GM19463 (cell line): ENCODE measurements at regions not wholly inside any gene's neighbourhood (a gene's known extent, or its start where the extent isn't known, plus 50 kb on each side); places are given as distances from the start of the nearest gene placed in this dataset.
"Not testable (repeated sequence)": the region's sequence is repeated elsewhere in the genome, so short reads cannot be mapped to it uniquely, and the experiment has no call there.

Experiments used
- ATAC-seq: cut with Tn5 transposase; IDR thresholded peaks from one replicate; pipeline ENCODE4 v1.9.1; 2021; ENCODE audit warnings: mild to moderate bottlenecking, moderate library complexity; ENCODE audit not compliant: unreplicated experiment

DNA sequence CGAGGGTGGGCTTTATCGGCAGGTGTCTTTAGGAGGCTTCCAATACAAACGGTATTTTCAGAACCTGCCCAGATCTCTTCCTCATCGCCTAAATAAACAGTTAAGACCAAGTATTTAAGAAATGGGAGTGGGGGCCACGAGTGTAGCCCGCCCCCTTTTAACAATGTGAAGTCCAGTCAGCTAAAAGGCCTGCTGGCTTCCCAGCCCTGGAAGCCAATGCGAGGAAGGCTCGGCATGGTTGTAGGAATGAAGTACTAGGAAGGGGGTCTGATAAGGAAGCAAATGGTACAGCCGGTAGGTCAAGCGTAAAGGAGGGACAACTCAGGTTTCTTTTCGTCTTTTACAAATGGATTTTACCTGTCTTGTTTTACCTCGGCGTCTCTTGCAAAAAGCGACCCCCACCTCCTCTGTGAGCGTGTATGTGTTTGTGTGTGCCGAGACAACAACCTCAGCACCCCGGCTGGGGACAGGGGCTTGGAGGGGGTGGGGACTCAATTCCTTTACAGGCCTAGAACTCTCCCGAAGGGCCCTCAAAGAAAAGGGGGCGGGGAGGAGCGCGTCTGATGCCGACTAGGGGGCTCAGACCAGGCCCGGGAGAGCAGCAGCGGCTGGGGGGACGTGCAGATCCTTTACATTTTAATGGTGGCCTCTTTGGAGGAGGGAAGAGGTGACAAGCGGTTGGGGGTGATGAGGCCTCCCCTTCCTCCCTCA is 147.6 kb downstream of the GPR85 start:
- ATAC-seq, result peak; percentile 4

DNA sequence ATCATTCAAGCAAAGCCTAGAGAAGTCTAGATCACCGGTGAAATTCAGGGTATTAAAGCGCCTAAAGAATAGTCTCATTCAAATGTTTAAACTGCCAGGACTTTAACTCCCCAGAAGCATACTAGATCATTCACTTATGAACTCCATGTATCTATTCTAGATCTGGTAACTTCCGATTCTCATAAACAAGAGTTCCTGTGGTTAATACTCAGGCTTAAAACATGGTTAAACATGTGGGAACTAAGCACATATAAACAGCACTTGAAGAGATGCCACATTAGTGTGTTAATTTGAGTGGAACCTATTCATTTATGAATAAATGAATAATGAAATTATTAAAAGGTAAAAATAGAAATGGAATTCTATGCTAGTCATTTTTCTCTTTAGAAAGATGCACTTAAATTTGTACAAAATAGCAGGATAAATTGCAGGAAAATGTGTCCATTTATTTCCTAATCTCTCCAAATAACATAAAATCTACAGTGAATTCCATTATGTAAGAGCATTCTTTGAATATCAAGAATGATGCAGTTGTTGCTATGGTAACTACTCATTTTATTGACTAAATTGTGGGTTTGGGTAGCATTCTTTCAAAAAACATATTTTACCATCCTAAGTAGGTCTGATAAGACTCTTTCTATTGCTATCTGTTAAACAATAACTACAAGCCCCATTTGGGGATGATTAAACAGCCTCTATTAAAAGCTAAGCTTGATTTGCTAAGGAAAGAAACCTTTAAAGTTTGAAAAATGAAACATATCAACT is 147.6 kb upstream of the TMEM168 start:
- ATAC-seq, result no peak

DNA sequence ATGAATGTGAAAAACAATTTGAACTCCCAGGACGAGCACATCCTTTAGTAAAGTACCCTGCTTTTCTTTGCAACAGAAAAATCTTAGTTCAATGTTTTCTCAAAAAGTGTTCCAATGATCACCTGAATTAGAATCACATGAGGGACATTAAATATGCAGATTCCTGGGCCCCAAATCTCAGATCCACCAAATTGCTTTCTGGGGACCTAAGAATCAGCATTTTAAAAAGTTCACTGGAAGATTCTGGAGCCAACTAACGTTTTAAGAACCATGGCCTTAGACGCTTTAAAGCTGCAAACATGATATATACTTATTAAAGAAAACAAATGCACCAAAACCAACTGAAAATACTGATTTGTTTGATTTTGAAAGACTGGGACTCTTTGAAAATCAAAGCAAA is 143.4 kb upstream of the TMEM168 start:
- ATAC-seq, result no peak

DNA sequence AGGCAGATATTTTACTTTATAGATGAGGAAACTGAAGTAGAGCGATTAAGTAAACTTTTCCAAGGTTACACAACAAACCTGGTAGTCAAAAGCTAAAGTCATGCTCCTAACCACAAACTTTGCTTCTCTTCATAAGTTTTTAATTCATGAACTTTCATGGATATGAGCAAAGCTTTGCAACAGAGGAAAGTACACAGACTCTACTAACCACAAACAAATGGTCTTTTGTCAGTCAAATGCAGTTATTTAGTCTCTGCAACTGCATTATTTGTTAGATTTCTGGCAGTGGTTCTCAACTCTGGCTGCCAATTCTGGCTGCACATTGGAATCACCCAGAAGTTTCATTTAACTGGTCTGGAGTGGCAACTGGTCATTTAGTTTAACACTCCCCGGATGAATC is 140.6 kb upstream of the TMEM168 start:
- no peak for ATAC-seq

DNA sequence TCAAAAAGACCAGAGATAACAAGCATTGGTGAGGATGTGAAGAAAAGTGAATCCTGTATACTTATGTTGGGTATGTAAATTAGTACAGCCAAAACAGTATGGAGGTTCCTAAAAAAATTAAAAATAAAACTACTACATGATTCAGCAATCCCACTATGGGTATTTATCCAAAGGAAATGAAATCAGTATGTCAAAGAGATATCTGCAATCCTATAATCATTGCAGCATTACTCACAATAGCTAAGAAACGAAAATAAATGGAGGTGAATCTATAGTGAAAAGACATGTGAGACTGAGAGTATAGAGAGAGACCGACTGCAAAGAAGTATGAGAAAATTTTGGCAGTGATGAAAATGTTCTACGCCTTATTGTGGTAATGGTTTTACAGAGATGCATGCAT is 139.2 kb upstream of the TMEM168 start:
- ATAC-seq, result no peak

DNA sequence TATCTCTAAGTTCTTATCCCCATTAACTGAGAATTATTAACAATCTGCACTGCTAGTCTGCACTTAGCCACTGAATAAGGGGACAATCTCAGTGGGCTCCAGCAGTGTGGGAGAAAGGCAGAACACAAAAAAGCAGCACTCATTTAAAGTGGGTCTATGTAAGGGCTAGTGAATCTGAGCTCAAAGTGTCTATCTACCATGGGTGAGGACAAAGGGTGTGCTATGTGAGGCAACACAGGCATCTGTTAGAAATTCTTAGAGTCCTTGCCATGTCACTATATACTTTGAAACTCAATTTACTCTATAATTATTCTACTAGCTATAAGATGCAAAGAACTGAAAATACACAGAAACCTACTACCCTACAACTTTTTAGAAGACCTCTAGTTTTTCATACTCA is 135.8 kb upstream of the TMEM168 start:
- no peak for ATAC-seq

DNA sequence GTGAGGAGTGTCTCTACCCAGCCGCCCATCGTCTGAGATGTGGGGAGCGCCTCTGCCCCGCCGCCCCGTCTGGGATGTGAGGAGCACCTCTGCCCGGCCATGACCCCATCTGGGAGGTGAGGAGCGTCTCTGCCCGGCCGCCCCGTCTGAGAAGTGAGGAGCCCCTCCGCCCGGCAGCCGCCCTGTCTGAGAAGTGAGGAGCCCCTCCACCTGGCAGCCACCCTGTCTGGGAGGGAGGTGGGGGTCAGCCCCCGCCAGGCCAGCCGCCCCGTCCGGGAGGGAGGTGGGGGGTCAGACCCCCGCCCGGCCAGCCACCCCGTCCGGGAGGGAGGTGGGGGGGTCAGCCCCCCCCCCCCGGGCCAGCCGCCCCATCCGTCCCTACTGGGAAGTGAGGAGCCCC is 132.4 kb upstream of the TMEM168 start:
- ATAC-seq, result not testable (repeated sequence)

DNA sequence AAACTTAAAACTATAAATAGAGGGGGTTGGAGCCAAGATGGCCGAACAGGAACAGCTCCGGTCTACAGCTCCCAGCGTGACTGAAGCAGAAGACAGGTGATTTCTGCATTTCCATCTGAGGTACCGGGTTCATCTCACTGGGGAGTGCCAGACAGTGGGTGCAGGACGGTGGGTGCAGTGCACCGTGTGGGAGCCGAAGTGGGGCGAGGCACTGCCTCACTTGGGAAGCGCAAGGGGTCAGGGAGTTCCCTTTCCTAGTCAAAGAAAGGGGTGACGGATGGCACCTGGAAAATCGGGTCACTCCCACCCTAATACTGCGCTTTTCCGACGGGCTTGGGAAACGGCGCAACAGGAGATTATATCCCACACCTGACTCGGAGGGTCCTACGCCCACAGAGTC is 126.2 kb upstream of the TMEM168 start:
- not testable (repeated sequence) for ATAC-seq

DNA sequence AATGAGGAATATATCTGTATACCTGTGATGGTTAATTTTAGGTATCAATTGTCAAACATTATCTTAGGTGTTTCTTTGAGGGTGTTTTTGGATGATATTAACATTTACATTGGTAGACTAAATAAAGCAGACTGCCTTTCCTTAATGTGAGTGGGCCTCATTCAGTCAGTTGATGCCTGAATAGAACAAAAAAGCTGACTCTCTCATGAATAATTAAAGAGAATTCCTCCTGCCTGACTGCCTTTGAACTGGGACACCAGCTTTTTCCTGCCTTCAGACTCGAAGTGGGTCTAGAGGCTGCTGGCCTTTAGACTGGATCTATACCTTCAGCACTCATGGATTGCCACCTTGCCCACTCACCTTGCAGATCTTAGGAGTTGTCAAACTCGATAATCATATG is 117.9 kb upstream of the TMEM168 start:
- no peak for ATAC-seq

DNA sequence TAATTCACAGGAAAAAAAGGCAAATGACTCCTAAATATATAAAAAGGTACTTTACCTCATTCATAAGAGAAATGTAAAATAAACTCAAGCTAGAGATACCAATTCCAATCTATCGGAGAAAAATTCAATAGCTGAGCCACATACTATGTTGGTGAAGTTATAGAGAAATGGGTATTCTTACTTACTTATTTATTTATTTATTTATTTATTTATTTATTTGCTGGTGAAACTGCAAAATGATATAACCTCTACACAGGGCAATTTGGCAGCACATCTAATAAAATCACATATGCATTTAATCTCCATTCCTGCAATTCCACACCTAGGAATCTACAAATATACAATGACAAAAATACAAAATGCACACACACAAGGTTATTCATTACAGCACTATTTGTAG is 117.5 kb upstream of the TMEM168 start:
- no peak for ATAC-seq

DNA sequence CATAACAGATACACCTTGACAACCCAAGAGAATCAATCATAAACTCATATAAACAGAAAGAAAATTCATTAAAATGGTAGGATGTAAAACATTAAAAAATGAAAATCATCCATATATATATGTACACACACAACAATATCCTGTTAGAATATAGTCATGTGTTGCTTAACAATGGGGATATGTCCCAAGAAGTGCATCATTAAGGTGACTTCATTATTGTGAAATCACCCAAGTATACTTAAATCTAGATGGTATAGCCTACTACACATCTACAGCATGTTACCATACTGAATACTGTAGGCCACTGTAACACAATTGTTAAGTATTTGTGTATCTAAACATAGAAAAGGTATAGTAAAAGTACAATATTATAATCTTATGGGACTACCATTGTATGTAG is 115.8 kb upstream of the TMEM168 start:
- ATAC-seq, result no peak

DNA sequence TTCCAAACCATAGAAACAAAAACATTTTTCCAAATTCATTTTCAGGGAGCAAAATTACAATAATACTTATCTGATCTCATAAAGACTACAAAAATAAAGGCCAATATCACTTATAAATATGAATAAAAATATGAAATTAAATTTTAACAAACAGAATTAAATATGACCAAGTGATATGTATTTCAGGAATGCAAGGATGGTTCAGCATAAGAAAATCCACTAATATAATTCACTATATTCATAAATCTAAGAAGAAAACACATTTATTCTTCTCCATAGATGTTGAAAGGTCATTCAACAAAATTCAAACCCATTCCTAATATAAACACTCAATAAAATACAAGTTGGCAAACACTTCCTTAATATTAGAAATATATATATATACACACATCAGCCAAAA is 115.2 kb upstream of the TMEM168 start:
- ATAC-seq, result no peak

DNA sequence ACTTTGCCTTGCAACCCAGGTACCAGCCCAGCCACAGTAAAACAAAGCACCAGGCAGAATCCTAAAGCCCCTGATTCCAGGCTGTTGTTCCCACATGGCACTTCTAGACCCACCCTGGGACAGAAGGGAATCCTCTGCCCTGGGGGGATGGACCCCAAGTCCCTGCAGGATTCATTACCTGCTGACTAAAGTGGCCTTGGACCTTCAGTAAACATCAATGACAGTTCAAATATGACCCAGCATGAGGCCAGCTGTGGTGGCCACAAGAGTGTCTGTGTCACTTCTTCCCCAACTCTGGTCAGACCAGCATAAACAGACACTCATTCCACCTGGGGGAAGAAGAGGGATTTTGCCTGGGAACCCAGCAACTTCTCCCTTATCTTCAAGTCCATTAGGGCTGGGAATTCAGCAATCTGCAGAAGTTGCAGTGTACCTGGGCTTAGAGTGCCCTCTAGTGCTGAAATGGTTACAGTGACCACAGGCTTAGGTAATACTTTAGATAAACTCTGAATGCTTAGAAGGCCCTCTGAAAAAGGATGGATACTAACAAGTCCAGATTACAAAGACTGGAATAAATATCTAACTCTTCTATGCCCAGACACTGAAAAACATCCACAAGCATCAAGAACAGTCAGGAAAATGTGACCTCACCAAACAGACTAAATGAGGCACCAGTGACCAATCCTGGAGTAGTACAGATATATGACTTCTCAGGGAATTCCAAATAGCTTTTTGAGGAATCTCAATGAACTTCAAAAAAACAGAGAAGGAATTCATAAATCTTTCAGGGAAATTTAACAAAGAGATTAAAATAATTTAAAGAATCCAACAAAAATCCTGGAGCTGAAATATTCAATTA is 108.5 kb upstream of the TMEM168 start:
- ATAC-seq, result peak; percentile 92

DNA sequence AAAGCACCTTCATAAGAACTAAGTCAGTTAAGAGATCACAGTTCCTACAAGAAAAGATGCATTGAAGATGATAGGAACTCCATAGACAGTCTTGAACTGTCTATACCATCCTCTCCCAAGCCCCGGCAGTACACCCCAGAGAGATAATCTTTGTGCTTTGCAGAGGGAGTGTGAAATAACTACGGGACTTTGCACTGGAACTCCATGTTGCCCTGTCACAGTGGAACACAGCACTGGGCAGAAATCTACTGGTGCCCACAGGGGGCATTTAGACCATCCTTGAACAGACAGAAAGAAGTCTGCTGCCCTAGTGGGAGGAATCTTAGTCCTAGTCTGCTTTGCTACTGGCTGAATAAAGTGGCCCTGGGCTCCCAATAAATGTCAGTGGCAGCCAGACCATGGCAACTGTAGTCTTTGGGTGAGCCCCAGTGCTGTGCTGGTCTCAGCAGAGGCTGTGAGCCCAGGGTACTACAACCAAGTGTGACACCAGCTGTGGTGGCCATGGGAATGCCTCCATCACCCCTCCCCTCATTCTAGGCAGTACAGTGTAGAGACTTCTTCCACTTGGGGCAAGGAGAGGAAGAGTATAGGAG is 107.7 kb upstream of the TMEM168 start:
- peak; percentile 7 for ATAC-seq

DNA sequence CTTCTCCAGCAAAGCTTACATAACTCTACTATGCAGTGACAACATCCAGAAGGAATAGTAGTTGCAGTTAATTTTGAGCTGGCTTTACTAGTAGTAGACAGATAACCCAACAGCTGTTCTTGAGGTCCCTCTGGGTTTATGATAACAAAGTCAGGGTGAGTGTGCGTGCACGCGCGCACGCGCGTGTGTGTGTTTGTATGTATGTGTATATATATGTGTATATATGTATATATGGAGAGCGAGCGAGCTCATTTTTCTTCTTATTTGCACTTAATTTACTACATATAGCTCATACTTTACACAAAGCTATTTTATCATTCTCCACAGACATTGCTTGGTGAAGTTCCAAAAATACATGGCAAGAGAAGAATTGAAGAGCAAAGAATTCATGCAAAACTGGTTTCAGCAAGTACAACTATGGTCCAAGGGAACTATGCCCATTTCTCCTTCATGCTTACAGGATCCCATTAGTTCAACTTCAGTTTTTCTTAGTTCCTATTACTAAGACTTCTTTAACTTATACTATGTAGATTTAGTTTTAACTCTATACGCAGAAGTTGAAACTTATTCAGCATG is 105.9 kb upstream of the TMEM168 start:
- ATAC-seq, result no peak

DNA sequence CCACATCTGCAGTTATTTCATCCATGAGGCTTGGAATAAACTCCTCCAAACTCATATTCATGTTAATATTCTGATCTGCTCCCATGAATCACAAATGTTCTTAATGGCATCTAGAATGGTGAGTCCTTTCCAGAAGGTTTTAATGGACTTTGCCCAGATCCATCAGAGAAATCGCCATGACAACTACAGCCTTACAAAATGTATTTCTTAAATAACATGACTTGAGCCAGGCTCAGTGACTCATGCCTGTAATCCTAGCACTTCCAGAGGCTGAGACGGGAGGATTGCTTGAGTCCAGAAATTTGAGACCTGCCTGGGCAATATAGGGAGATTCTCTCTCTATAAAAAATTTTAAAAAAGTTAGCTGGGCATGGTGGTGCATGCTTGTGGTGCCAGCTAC is 102.1 kb upstream of the TMEM168 start:
- ATAC-seq, result no peak

DNA sequence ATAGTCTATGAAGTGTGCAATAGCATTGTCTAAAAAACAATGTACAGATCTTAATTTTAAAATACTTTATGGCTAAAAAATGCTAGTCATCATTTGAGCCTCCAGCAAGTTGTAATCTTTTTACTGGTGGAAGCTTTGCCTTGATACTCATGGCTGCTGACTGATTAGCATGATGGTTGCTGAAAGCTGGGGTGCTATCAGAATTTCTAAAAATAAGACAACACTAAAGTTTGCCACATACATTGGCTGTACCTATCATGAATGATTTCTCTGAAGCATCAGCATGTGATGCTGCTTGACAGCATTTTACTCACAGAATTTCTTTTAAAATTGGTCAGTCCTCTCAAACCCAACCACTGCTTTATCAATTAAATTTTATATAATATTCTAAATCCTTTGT is 101.5 kb upstream of the TMEM168 start:
- no peak for ATAC-seq

DNA sequence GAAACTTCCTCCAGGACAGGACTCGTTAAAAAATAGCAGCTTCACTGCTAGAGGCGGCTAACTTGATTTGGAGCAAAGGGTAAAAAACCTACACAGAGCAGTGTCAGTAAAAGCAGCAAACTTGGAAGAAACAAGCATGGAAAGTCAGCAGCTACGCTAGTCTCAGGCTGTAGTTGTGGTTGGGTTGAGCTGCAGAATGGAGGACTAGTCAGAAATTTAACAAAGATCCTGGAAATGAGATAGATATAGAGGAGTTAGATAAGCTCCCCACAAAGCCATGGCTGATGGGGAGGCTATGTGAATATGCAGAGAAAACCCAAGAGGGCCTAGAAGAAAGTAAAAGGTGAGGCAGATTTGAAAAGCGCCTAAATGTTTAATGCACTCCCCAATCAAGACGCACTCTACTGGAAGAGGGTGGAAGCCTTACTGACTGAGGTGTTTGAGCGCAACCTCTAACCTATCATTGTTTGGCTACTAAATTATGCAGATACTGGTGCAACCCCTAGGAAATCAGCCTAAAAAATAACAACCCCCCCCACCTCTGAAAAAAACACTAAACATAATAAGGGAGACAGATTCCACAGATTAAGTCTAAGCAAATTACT is 99.7 kb upstream of the TMEM168 start:
- ATAC-seq, result no peak

DNA sequence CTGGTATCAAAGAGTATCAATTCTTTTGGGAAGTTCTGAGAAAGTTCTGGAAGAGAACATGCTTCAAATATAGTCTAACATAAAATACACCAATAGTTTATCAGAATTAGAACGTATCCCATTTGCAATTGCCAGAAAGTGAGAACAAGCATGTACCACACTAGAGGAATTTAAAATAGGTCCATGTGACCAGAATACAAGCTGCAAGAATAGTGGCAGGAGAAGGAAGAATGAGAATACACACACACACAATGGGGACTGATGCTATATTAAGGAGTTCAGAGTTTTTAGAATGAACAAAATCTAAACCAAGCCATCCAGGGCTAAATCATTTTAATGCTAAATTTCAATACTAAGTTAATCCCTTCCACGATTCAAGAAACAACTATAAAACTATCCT is 99.1 kb upstream of the TMEM168 start:
- no peak for ATAC-seq

DNA sequence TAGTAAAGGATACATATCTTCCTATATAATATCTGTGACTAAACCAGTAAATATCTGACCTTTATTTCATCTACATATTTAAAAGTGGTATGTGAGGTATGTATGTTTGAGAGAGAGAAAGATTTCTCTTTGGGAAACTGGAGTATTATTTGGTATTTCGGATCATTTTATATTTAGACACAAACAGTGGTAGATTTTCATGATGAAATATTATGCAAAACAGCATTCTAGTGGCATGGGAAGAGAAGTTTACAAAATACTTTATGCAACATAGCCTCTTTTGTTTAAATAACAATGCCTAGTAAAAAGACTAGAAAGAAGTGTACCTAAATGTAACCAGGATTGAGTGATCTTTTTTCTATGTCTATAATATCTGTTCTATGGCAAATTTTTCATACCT is 98.6 kb upstream of the TMEM168 start:
- ATAC-seq, result no peak

DNA sequence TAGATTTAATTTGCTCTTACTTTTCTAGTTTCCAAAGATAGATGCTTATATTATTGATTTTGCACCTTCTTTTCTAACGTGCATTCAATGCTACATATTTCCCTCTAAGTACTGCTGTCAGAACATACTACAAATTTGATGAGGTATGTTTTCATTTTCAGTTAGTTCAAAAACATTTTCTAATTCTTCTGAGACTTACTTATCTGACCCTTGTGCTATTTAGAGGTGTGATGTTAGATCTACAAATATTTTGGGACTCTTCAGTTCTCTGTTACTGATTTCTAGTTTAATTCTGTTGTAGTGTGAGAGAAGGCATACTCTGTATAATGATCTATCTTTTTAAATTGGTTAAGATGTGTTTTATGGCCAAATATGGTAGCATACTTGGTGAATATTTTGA is 97.8 kb upstream of the TMEM168 start:
- ATAC-seq, result no peak
